Right lobe of liver (tissue), 4 donors: ENCODE measurements at regions not wholly inside any gene's neighbourhood (a gene's known extent, or its start where the extent isn't known, plus 50 kb on each side); places are given as distances from the start of the nearest gene placed in this dataset.

Experiments
- CTCF ChIP-seq, 4 donors: fragments of 200-600 bp in 3 of 4; fragments of 450-650 bp in 1 of 4; IDR thresholded peaks; one replicate each; pipeline versions ENCODE4 v1.5.1 to v1.8.0; 2016 to 2022; ENCODE audit warnings: antibody characterized with exemption in 4 of 4, mild to moderate bottlenecking in 2 of 4
- POLR2A ChIP-seq: fragments of 450-650 bp; IDR thresholded peaks from one replicate; pipeline ENCODE4 v1.6.1; 2017; ENCODE audit warnings: antibody characterized with exemption, mild to moderate bottlenecking
- donor health status: DM: no; HTN: no; CAD: no.
- donor health status: DM: no; HTN: no; CAD: no.
- donor health status: DM: no; HTN: yes; CAD: no.

- no peak for TF ChIP-seq CTCF (IDR thresholded peaks at IDR 0.05)
- TF ChIP-seq POLR2A: no peak
Measured at GRCh38 chr2:145329971-145330370, 810.1 kb upstream of the ZEB2 start.
